D721Med (cell line): ENCODE measurements at regions not wholly inside any gene's neighbourhood (a gene's known extent, or its start where the extent isn't known, plus 50 kb on each side); places are given as distances from the start of the nearest gene placed in this dataset.
"Not testable (repeated sequence)": the region's sequence is repeated elsewhere in the genome, so short reads cannot be mapped to it uniquely, and the experiment has no call there.

Experiments used
- DNase-seq: peaks from one replicate; pipeline ENCODE4 v3.0.0; 2011; ENCODE audit warnings: low spot score; ENCODE audit not compliant: insufficient read length
- FAIRE-seq: peaks from 2 replicates; lab custom pipeline; 2011; peaks lifted over from hg19 to GRCh38; lab: Jason Lieb, UNC
- CTCF ChIP-seq: IDR thresholded peaks from 2 replicates; pipeline ENCODE4 v1.5.1; 2012; ENCODE audit warnings: mild to moderate bottlenecking, control low read depth; ENCODE audit not compliant: insufficient read depth; ENCODE audit errors: missing control alignments

- FAIRE-seq = no peak
These were observed 280.0 kb upstream of the PCDH18 start for GRCh38 chr4:137812258-137812657.

GRCh38 chr4:137806420-137806819, 274.1 kb upstream of the PCDH18 start:
- TF ChIP-seq CTCF = no peak
- DNase-seq = no peak
- FAIRE-seq = peak; percentile 63

More at GRCh38 chr4:137812258-137812657, 280.0 kb upstream of the PCDH18 start:
- TF ChIP-seq CTCF = no peak
- no peak for DNase-seq

- no peak for TF ChIP-seq CTCF
- FAIRE-seq = no peak
- no peak for DNase-seq
These were observed 272.7 kb upstream of the PCDH18 start for GRCh38 chr4:137804906-137805495.

- no peak for FAIRE-seq
These were observed 268.6 kb upstream of the PCDH18 start for GRCh38 chr4:137800861-137801260.

GRCh38 chr4:137794764-137795254, 262.5 kb upstream of the PCDH18 start:
- no peak for DNase-seq
- TF ChIP-seq CTCF = no peak
- no peak for FAIRE-seq

More at GRCh38 chr4:137800861-137801260, 268.6 kb upstream of the PCDH18 start:
- TF ChIP-seq CTCF = no peak
- no peak for DNase-seq

- not testable (repeated sequence) for FAIRE-seq, DNase-seq
These were observed 257.0 kb upstream of the PCDH18 start for GRCh38 chr4:137789263-137789662.

GRCh38 chr4:137783923-137784322, 251.6 kb upstream of the PCDH18 start:
- not testable (repeated sequence) for FAIRE-seq

GRCh38 chr4:137775701-137776100, 243.4 kb upstream of the PCDH18 start:
- TF ChIP-seq CTCF = no peak
- no peak for FAIRE-seq
- DNase-seq = no peak

More at GRCh38 chr4:137783923-137784322, 251.6 kb upstream of the PCDH18 start:
- not testable (repeated sequence) for DNase-seq
